ENCODE measurements at regions not wholly inside any gene's neighbourhood (a gene's known extent, or its start where the extent isn't known, plus 50 kb on each side); places are given as distances from the start of the nearest gene placed in this dataset.
A peak's percentile ranks its signal among the peaks of the same experiment; 100 is the strongest.

- no peak for DNase-seq
These were observed 182.2 kb upstream of the USP15 start for GRCh38 chr12:62078020-62078419.

- no peak for DNase-seq
These were observed 177.8 kb upstream of the USP15 start for GRCh38 chr12:62082448-62082847.

DNA sequence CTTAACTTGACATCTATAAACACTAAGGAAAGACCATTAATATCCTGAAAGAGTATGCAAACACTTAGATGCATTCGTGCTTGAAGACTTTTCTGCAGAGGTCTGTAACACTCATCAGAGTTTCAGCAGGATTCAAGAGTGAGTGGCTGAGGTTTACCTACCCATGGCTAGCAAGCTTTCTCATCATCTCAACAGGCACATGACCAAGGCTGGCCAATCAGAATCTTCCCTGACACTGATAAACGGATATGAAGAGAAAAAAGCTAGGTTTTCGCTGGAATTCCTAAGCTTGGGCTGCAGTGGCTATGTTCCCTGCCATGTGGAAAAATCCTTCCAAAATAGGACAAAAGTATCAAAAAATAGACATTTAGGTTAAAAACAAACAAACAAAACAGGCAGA, 162.1 kb upstream of the USP15 start:
- DNase-seq, result no peak

DNA sequence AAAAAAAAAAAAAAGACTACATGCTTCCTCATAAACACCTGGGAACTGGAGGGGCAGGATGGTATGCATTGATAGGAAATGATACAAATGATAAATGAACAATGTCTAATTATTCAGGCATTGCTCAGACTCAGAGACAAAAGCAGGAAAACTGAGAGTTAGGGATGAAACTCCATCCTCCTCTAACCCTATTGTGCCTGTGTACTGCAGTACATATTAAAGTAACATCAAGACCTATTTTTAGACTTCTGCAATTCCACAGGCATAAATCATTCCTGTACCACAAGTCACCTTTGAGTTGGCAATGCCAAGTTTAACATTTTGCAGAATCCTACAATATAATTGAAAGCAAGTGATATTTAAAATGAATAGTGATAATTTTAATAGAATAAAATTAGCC, 156.5 kb upstream of the USP15 start:
- DNase-seq, result no peak

- DNase-seq, result peak; percentile 72
These were observed 153.5 kb upstream of the USP15 start for GRCh38 chr12:62106547-62107185.

- DNase-seq, result no peak
These were observed 146.7 kb upstream of the USP15 start for GRCh38 chr12:62113366-62114011.

DNA sequence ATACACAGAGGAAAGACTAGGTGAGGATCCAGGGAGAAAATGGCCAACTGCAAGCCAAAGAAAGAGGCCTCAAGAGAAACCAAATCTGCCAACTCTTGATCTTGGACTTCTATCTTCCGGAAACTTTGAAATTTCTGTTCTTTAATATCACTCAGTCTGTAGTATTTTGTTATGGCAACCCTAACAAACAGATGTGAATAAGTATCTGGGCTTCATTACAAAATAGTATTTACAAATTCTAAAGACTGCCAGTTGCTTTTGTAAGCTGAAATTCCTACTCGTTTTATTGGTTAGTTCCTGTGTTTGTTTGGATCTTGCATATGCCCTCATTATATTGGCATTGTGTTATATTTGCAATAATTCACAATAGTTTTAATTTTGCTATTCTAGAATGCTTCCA, 143.2 kb upstream of the USP15 start:
- no peak for DNase-seq

DNA sequence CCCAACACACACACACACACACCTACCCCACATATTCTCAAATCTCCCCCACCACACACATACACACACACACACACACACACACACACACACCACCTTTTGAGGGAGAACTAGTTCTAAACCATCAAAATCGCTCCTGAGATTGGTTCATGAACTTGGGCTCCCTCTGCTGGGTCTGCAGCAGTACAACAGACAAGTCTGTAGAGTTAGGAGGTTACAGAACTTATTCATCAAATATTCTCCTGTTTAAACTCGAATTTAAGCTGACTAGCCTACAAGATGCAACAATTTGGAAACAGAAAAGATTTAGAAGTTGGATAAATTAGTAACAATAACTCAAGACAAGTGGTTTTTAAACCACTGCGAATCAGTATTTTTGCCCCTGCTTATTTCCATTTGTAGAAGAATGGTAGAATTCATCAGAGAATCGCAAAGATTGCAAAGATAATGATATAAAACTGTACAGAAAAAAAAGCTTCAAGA, 136.4 kb upstream of the USP15 start:
- DNase-seq, result peak; percentile 50

DNA sequence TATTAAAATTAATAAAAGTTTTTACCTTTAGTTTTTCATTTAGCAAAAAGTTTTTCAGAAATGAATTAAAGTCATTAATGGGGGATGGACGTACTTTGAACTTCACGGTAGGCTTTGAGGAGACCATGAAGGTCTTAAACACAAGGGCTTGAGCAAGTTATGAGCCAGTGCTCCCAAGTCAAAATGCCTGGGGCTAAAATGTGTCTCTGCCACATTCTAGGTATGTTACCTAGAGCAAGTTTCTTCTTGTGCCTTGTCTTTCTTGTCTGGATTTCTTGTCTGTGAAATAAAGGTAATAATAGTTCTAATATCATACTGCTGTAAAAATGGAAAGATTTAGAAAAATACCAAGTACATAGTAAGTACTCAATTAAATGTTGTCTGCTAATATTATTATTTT, 132.7 kb upstream of the USP15 start:
- no peak for DNase-seq

- DNase-seq, result no peak
These were observed 131.8 kb upstream of the USP15 start for GRCh38 chr12:62128175-62128975.

- DNase-seq, result no peak
These were observed 130.9 kb upstream of the USP15 start for GRCh38 chr12:62129291-62129690.

- no peak for DNase-seq
These were observed 129.8 kb upstream of the USP15 start for GRCh38 chr12:62130402-62130801.

- peak; percentile 3 for DNase-seq
These were observed 129.2 kb upstream of the USP15 start for GRCh38 chr12:62130834-62131552.

DNA sequence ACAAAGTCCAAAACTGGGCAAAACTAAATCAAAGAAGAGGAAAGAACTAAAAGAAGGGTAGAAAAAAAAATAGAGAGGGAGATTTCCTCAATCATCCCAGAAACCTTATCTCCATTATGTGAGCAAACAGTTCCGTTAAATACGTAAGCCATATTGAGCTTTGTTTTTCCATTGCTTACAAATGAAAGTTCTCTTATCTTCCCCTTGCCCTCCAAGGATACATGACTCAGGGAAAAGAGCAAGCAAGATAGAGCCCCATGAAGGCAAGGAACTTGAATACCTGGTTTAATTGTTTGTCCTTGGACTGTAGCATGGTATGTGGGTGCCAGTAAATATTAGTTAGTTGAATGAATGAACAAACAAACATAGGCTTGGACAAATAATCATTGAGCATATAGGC, 126.8 kb upstream of the USP15 start:
- DNase-seq, result no peak

DNA sequence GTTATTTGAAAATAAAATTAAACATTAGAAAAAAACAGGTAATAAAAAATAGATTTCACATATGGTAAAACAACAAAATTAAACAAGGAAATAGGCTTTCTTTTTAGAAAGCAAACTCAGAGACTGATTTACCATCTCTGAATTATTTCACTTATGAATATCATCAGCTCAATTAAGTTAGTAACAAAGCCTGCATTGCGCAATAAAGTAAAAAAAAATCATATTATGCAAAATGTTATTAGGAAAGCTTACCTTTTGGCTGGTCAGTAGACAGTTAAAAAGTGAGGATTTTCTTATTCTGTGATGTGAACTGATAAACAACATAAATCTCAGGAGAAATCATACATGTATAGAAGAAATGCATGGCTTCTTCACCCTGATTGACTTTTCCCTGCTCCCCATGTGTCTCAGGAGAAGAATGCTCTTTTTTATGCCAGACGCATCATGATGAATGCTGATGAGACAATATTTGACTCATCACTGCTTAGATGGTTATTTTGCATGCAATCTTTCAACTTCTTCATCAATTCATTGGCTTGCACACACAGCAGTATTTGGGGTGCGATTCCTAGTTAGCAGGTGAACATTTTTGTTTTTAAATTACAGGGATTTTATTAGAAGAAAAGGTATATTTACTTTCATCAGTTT, 124.5 kb upstream of the USP15 start:
- no peak for DNase-seq

DNA sequence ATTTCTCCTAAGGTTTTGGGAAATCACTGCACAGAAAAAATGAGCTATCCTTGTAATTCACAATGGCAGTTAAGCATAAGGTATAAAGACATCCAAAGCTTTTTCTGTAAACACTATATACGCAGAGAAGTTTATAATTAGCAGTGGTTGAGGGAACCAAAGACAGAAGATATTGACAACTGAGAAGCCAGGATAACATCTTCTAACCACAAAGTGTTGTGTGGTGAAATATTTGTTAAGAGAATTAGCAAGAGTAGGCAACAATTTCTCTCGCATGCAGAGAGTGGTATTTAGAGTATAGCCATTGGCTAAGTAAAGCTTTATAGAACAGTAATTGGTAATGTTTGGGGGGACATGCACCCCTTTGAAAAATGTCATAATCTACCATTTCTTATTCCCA, 123.7 kb upstream of the USP15 start:
- no peak for DNase-seq

GRCh38 chr12:62138527-62138926, 121.7 kb upstream of the USP15 start:
- no peak for DNase-seq

- peak; percentile 74 for DNase-seq
These were observed 113.9 kb upstream of the USP15 start for GRCh38 chr12:62146318-62146717.

GRCh38 chr12:62158013-62158412, 102.2 kb upstream of the USP15 start:
- DNase-seq, result no peak

DNA sequence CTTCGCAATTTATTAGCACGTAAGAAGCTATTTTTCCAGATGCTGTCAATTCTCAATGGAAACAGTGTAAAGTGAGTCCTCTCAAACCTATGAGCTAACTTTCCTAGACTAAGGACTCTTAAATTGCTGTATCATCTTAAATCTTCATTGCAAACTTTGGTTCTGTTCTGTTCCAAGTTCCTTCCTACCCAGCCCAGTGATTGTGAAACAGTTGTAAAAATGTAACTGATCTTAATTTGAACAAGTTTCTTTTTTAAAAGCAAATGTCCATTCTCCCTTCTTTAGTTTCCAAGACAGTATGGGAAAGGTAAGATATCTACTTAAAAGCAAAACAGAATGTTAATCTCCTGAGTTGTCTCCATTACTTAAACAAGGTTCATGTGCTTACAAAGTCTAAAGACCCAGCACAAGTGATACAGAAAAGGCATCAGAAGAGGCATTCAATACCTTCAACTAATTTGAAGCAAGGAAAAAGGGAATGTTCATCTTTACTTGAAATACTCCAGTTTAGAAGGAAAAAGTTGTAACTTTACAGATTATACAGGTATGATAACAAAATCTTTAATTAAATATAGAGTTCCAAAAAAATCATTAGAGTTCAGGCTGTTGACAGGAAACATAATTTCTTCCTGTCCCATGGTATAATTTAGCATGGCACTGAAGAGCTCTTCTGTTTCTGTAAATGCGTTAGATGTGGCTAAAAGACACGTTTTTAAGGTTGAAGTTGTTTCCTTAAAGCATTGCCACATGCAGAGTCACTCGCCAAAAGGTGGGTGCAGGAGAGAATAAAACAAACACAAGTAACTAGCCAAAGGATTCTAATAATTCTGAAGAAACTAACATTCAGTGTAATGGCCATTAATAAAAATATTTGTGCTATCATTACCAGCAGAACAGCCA, 101.5 kb upstream of the USP15 start:
- DNase-seq, result peak; percentile 5

- no peak for DNase-seq
These were observed 98.0 kb upstream of the USP15 start for GRCh38 chr12:62162214-62162613.

GRCh38 chr12:62163368-62163767, 96.8 kb upstream of the USP15 start:
- DNase-seq, result no peak
